GM12891 (cell line): ENCODE measurements at regions not wholly inside any gene's neighbourhood (a gene's known extent, or its start where the extent isn't known, plus 50 kb on each side); places are given as distances from the start of the nearest gene placed in this dataset.

Experiments
- POLR2A ChIP-seq: IDR thresholded peaks from 2 replicates; pipeline ENCODE4 v1.6.1; 2011; ENCODE audit warnings: low read depth, low read length, control low read depth
- POLR2AphosphoS5 ChIP-seq: IDR thresholded peaks from 2 replicates; pipeline ENCODE4 v1.6.1; 2011; ENCODE audit warnings: low read depth, low read length, control low read depth
- SPI1 ChIP-seq: IDR thresholded peaks from 2 replicates; pipeline ENCODE4 v1.6.1; 2011; ENCODE audit warnings: low read depth, low read length, control low read depth
- TAF1 ChIP-seq: IDR thresholded peaks from 2 replicates; pipeline ENCODE4 v1.6.1; 2011; ENCODE audit warnings: low read depth, low read length, control low read depth

DNA sequence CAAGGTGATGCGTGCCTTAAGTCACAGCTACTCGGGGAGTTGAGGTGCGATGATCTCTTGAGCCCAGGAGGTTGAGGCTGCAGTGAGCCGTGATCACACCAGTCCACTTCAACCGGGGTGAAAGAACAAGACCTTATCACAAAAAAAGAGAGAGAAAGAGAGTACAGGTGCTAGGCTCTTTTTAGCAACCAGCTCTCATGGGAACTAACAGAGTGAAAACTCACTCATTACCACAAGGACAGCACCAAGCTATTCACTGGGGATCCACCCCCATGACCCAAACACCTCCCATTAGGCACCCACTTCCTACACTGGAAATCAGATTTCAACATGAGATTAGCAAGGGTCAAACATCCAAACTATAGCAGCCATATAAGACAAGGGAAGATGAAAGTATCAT is 164.2 kb downstream of the NDUFA12 start:
- TF ChIP-seq POLR2A = peak; percentile 37; the same call in 1 of the 2 replicates
- no peak for TF ChIP-seq TAF1
- no peak for TF ChIP-seq POLR2AphosphoS5
- TF ChIP-seq SPI1 = peak; percentile 29; the same call in 1 of the 2 replicates
